Astrocyte of the spinal cord (primary cell): ENCODE measurements at regions not wholly inside any gene's neighbourhood (a gene's known extent, or its start where the extent isn't known, plus 50 kb on each side); places are given as distances from the start of the nearest gene placed in this dataset.

ENCODE experiments used
- DNase-seq: peaks from one replicate; pipeline ENCODE4 v3.0.0; 2011; ENCODE audit warnings: low read depth, low spot score
- H3K4me3 ChIP-seq: 2 replicates; pipeline ENCODE4 v1.5.1; 2011; ENCODE audit warnings: low read depth, mild to moderate bottlenecking, low read length, moderate library complexity
- in situ Hi-C: cut with HindIII; loops from 2 replicates; pipeline ENCODE4 v1.10.0; 2017; ENCODE audit warnings: low sequenced_read_pairs
- TF ChIP-seq, protein P1 (sequence below): IDR thresholded peaks from 2 replicates; pipeline ENCODE4 v1.5.1; 2012; ENCODE audit warnings: low read depth, mild to moderate bottlenecking, low read length, inconsistent platforms

DNA sequence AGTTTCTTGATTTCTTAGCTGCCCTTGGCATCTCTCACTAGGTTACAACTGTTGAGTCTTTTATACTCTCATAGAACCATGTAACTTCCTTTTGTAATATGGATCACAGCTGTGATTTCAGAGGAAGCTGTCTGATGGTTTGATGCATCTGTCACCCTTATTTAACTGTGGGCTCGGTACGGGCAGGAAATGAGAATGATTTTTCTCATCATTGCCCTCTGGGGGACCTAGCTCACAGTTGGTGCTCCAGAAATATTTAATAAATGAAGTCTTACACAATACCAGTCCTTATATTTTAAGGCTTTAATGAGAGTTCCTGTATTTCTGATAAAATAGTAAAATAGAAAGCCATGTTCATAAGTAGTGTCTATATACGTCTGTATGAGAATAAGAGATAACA is 151.2 kb downstream of the EBLN2 start:
- DNase-seq, result no peak
- H3K4me3 ChIP-seq, result no peak overlapping the region
- TF ChIP-seq, protein P1, sequence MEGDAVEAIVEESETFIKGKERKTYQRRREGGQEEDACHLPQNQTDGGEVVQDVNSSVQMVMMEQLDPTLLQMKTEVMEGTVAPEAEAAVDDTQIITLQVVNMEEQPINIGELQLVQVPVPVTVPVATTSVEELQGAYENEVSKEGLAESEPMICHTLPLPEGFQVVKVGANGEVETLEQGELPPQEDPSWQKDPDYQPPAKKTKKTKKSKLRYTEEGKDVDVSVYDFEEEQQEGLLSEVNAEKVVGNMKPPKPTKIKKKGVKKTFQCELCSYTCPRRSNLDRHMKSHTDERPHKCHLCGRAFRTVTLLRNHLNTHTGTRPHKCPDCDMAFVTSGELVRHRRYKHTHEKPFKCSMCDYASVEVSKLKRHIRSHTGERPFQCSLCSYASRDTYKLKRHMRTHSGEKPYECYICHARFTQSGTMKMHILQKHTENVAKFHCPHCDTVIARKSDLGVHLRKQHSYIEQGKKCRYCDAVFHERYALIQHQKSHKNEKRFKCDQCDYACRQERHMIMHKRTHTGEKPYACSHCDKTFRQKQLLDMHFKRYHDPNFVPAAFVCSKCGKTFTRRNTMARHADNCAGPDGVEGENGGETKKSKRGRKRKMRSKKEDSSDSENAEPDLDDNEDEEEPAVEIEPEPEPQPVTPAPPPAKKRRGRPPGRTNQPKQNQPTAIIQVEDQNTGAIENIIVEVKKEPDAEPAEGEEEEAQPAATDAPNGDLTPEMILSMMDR, result no peak
- in situ Hi-C loops, result no loop called here

DNA sequence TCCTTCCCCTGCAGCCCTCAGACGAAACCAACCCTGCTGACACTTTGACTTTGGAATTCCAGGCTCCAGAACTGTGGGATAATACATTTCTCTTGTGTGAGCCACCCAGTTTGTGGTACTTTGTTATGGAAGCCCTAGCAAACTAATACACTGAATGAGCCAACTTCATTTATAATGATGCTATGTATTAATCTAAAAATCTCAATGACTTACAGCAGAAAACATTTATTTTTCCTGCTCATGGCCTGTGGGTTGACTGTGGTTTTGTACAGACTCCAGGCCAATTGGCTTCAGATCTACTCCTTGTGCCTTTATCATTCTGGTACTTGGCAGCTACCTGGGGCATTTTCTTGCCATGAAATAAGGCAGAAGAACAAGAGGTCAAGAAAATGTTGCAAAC is 152.4 kb downstream of the EBLN2 start:
- TF ChIP-seq, protein P1, result no peak

DNA sequence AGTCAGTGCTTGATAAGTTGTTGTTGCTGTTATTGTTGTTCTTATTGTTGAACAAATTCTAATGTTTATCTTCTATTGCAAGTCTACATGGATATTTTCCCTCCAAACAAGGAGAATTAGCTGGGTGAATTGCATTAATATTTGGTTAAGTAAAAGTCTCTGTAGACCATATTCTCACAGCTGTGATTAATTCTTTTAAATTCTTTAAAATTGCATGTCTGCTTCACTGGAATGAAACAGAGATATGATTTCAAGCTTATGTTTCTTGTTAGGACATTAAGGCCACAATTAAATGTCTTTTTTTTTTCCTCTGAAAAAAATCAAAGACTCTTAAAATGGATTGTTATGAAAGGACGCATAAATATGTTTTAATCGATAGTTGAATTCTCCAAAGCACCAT is 153.4 kb downstream of the EBLN2 start:
- TF ChIP-seq, protein P1, result no peak
- DNase-seq, result no peak
- in situ Hi-C loops, result no loop called here

More for the DNA sequence above, 152.4 kb downstream of the EBLN2 start:
- DNase-seq, result no peak
- no peak overlapping the region for H3K4me3 ChIP-seq
- in situ Hi-C loops, result no loop called here

DNA sequence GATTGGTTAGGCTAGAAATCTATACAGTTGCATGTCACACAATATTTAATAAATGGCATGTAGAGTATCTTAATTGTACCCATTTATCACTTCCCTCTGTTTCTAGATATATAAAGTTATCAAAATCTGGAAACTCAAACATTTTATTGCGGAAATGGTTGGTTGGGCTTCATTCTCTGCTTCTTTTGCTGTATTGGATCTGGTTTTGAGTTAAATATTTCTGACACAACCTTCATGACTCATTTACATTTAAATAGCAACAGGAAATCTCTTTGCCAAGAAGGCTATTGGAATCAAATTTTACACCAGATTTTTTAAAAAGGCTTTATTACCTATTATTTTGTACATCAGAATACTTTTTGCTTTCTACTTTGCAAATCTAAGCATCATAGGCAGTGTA is 153.8 kb downstream of the EBLN2 start:
- TF ChIP-seq, protein P1, result no peak
- no peak overlapping the region for H3K4me3 ChIP-seq
- in situ Hi-C loops, result no loop called here
- DNase-seq, result no peak

More for the DNA sequence above, 153.4 kb downstream of the EBLN2 start:
- no peak overlapping the region for H3K4me3 ChIP-seq

DNA sequence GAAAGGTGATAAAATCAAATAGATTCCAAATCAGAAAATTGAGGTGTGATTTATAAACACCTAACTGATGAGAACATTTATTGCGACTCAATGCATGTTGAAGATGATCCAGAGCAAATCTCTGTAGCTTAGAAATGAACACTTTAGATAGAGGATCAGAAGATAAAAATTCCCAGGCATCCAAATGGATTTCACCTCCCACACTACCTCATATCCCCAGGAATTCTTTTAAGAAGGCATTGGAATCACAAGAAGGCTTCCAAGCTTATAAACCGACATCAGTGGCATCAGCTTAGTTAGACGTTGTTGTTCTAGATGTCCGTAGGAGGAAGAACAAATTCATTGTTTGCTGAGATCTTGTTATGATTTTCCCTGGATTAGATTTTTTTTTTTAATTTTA is 154.4 kb downstream of the EBLN2 start:
- no peak overlapping the region for H3K4me3 ChIP-seq
- TF ChIP-seq, protein P1, result no peak
- no peak for DNase-seq
- in situ Hi-C loops, result no loop called here

DNA sequence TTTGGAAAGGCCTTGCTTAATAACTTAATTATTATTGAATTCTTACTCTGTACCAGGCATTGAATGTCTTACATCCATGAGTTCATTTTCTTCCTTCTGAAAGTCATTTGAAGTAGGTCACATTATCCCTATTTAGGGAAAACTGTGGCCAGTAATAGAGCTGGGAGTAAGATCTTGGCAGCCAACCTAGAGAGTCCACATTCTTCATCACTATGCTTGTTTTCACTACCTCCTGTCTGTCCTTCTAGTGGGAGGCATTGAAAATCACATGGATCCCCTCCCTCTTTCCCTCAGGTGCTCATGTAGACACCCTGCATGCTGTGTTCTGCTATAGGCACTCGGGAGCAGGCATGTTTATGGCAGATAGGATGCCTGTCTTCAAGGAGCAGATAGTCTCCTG is 154.9 kb downstream of the EBLN2 start:
- DNase-seq, result no peak
- TF ChIP-seq, protein P1, result no peak
- no peak overlapping the region for H3K4me3 ChIP-seq
- in situ Hi-C loops, result no loop called here

DNA sequence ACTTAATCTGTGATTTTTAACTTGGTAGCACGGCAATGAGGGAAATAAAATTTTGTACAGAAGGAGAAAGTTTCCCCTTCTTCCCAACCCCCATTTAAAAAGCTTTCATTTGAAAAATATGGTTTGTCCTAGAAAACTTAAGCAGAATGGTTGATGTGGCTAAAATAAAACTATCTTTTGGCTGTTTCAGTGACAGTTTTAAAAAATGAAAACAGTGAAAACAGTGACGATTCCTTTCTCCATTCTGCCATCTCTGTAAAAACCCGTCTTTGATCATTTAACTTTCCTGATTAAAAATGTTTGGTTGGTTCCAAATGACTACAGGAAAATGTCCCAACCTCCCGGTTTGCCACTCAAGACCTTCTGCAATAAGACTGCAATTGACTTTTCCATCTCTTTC is 160.7 kb downstream of the EBLN2 start:
- DNase-seq, result no peak
- in situ Hi-C loops, result no loop called here
- TF ChIP-seq, protein P1, result no peak
- H3K4me3 ChIP-seq, result no peak overlapping the region
